Left lung (tissue), 4 donors: ENCODE measurements at regions not wholly inside any gene's neighbourhood (a gene's known extent, or its start where the extent isn't known, plus 50 kb on each side); places are given as distances from the start of the nearest gene placed in this dataset.

ENCODE experiments used
- ATAC-seq: fragments of 200-7000 bp; cut with Tn5 transposase; one replicate; pipeline ENCODE4 v1.9.1; 2020; ENCODE audit warnings: moderate library complexity
- DNase-seq, 4 donors: peaks; one replicate each; pipeline ENCODE4 v3.0.0-alpha.2; 2013 to 2020
- H3K27ac ChIP-seq, 2 donors: fragments of 200-600 bp; sonication (generic) in 1 of 2; one replicate each; pipeline versions ENCODE4 v1.5.0 to v1.8.0; 2020 to 2021
- H3K27me3 ChIP-seq, 2 donors: fragments of 200-600 bp; sonication (generic) in 1 of 2; one replicate each; pipeline versions ENCODE4 v1.5.0 to v1.8.0; 2020 to 2021
- H3K36me3 ChIP-seq, 2 donors: fragments of 200-600 bp; sonication (generic) in 1 of 2; one replicate each; pipeline versions ENCODE4 v1.5.0 to v1.8.0; 2020 to 2021
- H3K4me1 ChIP-seq, 2 donors: fragments of 200-600 bp; one replicate each; pipeline ENCODE4 v1.8.0; 2021
- H3K4me3 ChIP-seq, 2 donors: fragments of 200-600 bp; sonication (generic) in 1 of 2; one replicate each; pipeline versions ENCODE4 v1.5.0 to v1.8.0; 2020 to 2021; ENCODE audit warnings: mild to moderate bottlenecking in 1 of 2
- H3K9me3 ChIP-seq, 2 donors: fragments of 200-600 bp; sonication (generic) in 1 of 2; one replicate each; pipeline versions ENCODE4 v1.5.0 to v1.8.0; 2020 to 2021
- CTCF ChIP-seq, 2 donors: fragments of 200-600 bp; sonication (generic) in 1 of 2; IDR thresholded peaks; one replicate each; pipeline versions ENCODE4 v1.5.0 to v1.8.0; 2021; ENCODE audit warnings: antibody characterized with exemption in 2 of 2
- intact Hi-C, 2 donors: fragments of 100-400 bp; cut with DNase I; formaldehyde crosslinking; loops; one replicate each; pipeline versions ENCODE4 v1.11.2 to v1.14.2; 2022
- donor health status: DM: no; HTN: yes; CAD: no.
- donor health status: DM: no; HTN: no; CAD: no.

DNA sequence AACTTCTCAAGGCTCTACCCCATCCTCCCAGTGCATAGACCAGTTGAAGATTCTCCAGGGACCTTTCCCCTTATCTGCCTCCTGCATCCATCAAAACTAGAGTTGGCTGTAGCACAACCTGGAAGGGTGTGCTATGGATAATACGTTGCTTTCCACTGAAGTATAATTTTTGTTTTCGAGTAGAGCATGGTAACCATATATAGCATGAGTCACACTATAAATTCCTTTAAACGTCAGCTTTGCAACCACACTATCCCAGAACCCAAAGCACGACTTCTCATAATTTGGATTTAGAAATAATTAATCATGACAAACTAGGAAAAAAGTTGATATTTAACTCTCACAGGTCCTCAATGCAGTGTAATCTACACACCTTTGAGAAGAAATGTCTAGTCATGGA lies 138.3 kb upstream of the NBEA start:
- intact Hi-C loops: no loop called here
- ATAC-seq: no peak
- H3K4me1 ChIP-seq: no peaks in the 10 kb centered on the region

GRCh38 chr13:34805347-34805746 lies 136.7 kb upstream of the NBEA start:
- no peak for TF ChIP-seq CTCF (IDR thresholded peaks at IDR 0.05)
- DNase-seq (no peak), ATAC-seq (no peak)
- Histone ChIP-seq H3K27ac (no peak overlapping the region), H3K27me3 (no peaks in the 10 kb centered on the region), H3K9me3 (no peaks in the 10 kb centered on the region), H3K4me3 (no peak overlapping the region), H3K4me1 (no peaks in the 10 kb centered on the region), H3K36me3 (no peaks in the 10 kb centered on the region)
- intact Hi-C loops: no loop called here

More for the DNA sequence above, 138.3 kb upstream of the NBEA start:
- H3K9me3 ChIP-seq: no peaks in the 10 kb centered on the region
- H3K4me3 ChIP-seq: no peak overlapping the region
- TF ChIP-seq CTCF (IDR thresholded peaks at IDR 0.05): no peak
- no peaks in the 10 kb centered on the region for H3K27me3 ChIP-seq
- no peak overlapping the region for H3K27ac ChIP-seq
- no peak for DNase-seq
- no peaks in the 10 kb centered on the region for H3K36me3 ChIP-seq

GRCh38 chr13:34808649-34809048 lies 133.4 kb upstream of the NBEA start:
- intact Hi-C loops: no loop called here
- no peak for ATAC-seq
- peaks cover 0 to 11% of the 10 kb centered on the region in 2 donors for H3K9me3 ChIP-seq
- no peak for DNase-seq
- no peak overlapping the region for H3K4me3 ChIP-seq
- H3K27me3 ChIP-seq: no peaks in the 10 kb centered on the region
- no peak for TF ChIP-seq CTCF (IDR thresholded peaks at IDR 0.05)
- no peak overlapping the region for H3K27ac ChIP-seq
- no peaks in the 10 kb centered on the region for H3K4me1 ChIP-seq
- H3K36me3 ChIP-seq: no peaks in the 10 kb centered on the region

DNA sequence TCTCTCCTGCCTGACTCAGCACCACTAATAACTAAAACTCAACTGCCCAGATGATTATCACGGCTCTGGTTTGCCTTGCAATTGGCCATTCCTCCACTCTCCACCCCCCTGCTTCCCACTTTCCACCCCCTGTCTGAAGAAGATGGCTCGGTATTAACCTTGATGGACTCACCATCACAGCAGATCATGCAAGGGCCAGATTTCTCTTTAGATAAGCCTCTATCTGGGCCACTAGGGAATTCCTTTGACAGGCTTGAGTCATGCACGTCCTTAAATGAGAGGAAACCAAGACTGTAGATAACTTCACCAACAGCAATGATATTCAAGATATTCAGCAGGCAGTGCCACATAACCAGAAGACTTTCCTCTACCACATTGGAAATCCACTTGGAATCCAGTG lies 131.1 kb upstream of the NBEA start:
- no peak for TF ChIP-seq CTCF (IDR thresholded peaks at IDR 0.05)
- DNase-seq: no peak

GRCh38 chr13:34815526-34815925 lies 126.5 kb upstream of the NBEA start:
- ATAC-seq: no peak
- intact Hi-C loops: no loop called here
- H3K36me3 ChIP-seq: no peaks in the 10 kb centered on the region
- no peak for DNase-seq
- H3K27ac ChIP-seq: no peak overlapping the region
- no peak for TF ChIP-seq CTCF (IDR thresholded peaks at IDR 0.05)
- no peak overlapping the region for H3K4me3 ChIP-seq
- peaks cover 0 to 12% of the 10 kb centered on the region in 2 donors for H3K9me3 ChIP-seq
- no peaks in the 10 kb centered on the region for H3K27me3 ChIP-seq
- no peaks in the 10 kb centered on the region for H3K4me1 ChIP-seq

More for the DNA sequence above, 131.1 kb upstream of the NBEA start:
- intact Hi-C loops: no loop called here
- Histone ChIP-seq H3K4me1 (no peaks in the 10 kb centered on the region), H3K9me3 (peaks cover 0 to 11% of the 10 kb centered on the region in 2 donors), H3K36me3 (no peaks in the 10 kb centered on the region), H3K27ac (no peak overlapping the region), H3K27me3 (no peaks in the 10 kb centered on the region), H3K4me3 (no peak overlapping the region)
- no peak for ATAC-seq
